HFF-Myc (cell line): ENCODE measurements at regions not wholly inside any gene's neighbourhood (a gene's known extent, or its start where the extent isn't known, plus 50 kb on each side); places are given as distances from the start of the nearest gene placed in this dataset.
"Not testable (repeated sequence)": the region's sequence is repeated elsewhere in the genome, so short reads cannot be mapped to it uniquely, and the experiment has no call there.

Experiments used
- DNase-seq: peaks from one replicate; pipeline ENCODE4 v3.0.0-alpha.2; 2011; ENCODE audit warnings: low read depth; ENCODE audit errors: extremely low read depth
- H3K4me3 ChIP-seq: replicated peaks from 2 replicates; pipeline ENCODE4 v1.5.1; 2011; ENCODE audit warnings: low read depth, mild to moderate bottlenecking, control low read depth, low read length
- CTCF ChIP-seq: IDR thresholded peaks from 2 replicates; pipeline ENCODE4 v1.5.1; 2012; ENCODE audit warnings: mild to moderate bottlenecking, low read depth, low read length, control low read depth; ENCODE audit errors: missing control alignments

GRCh38 chr4:102397056-102397455 is 51.8 kb upstream of the SLC39A8 start:
- not testable (repeated sequence) for DNase-seq, H3K4me3 ChIP-seq

- DNase-seq: no peak
- no peak for TF ChIP-seq CTCF
- H3K4me3 ChIP-seq: no peak overlapping the region
Measured at GRCh38 chr4:102399021-102399420, 53.7 kb upstream of the SLC39A8 start.

GRCh38 chr4:102400898-102401297 is 55.6 kb upstream of the SLC39A8 start:
- DNase-seq: no peak
- no peak for TF ChIP-seq CTCF
- no peak overlapping the region for H3K4me3 ChIP-seq

GRCh38 chr4:102402223-102402622 is 56.9 kb upstream of the SLC39A8 start:
- H3K4me3 ChIP-seq: no peak overlapping the region
- DNase-seq: no peak
- TF ChIP-seq CTCF: no peak

- no peak overlapping the region for H3K4me3 ChIP-seq
- no peak for TF ChIP-seq CTCF
- no peak for DNase-seq
Measured at GRCh38 chr4:102403116-102403515, 57.8 kb upstream of the SLC39A8 start.

GRCh38 chr4:102404431-102404969 is 59.2 kb upstream of the SLC39A8 start:
- TF ChIP-seq CTCF: no peak
- no peak for DNase-seq
- no peak overlapping the region for H3K4me3 ChIP-seq

- no peak for TF ChIP-seq CTCF
- DNase-seq: no peak
Measured at GRCh38 chr4:102405821-102406401, 60.6 kb upstream of the SLC39A8 start.

GRCh38 chr4:102410884-102411283 is 65.6 kb upstream of the SLC39A8 start:
- H3K4me3 ChIP-seq, DNase-seq: not testable (repeated sequence)

More at GRCh38 chr4:102405821-102406401, 60.6 kb upstream of the SLC39A8 start:
- H3K4me3 ChIP-seq: no peak overlapping the region
